ENCODE measurements at regions not wholly inside any gene's neighbourhood (a gene's known extent, or its start where the extent isn't known, plus 50 kb on each side); places are given as distances from the start of the nearest gene placed in this dataset.

- no peak for DNase-seq
Measured at GRCh38 chr4:119696963-119697362, 68.4 kb upstream of the PDE5A start.

DNA sequence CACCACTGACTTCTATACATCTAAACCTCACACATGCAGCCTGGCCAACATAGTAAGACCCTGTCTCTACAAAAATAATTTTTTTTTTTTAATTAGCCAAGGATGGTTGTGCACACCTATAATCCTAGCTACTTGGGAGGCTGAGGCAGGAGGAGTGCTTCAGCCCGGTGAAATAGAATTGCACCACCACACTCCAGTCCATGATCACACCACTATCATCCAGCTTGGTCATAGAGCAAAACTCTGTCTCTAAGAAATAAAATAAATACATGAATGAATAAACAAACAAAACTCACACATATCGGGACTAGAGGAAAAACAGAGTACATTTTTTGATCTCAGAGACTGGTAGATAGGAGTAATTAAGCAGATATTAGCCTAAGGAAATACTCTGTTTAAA is 66.6 kb upstream of the PDE5A start:
- no peak for DNase-seq

- DNase-seq: no peak
Measured at GRCh38 chr4:119693126-119693525, 64.5 kb upstream of the PDE5A start.

- no peak for DNase-seq
Measured at GRCh38 chr4:119692001-119692400, 63.4 kb upstream of the PDE5A start.

GRCh38 chr4:119690871-119691270 is 62.3 kb upstream of the PDE5A start:
- DNase-seq: peak; percentile 7

GRCh38 chr4:119688446-119688845 is 59.8 kb upstream of the PDE5A start:
- no peak for DNase-seq

DNA sequence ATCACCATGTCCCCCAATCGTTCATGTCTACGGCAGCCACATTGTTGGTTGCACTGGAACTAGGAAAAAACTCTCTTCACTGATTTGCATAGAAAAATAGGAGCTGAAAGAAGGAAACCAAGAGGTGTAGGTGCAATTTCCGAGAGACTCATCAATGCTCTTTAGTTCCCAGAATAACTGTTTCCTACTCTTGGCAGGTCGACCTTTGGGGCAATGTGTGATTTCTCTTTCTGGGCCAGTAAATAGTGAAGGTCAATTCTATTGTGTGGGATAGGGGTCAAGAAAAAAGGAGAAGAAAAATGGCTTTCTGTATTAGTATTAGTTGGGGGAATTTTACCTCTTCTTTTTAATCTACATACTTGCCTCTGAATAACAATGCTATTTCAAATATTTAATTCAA is 55.9 kb upstream of the PDE5A start:
- DNase-seq: no peak

GRCh38 chr4:119683518-119683917 is 54.9 kb upstream of the PDE5A start:
- no peak for DNase-seq

GRCh38 chr4:119682099-119682498 is 53.5 kb upstream of the PDE5A start:
- DNase-seq: no peak

- DNase-seq: no peak
Measured at GRCh38 chr4:119679251-119679650, 50.6 kb upstream of the PDE5A start.

GRCh38 chr4:119678761-119679160 is 50.2 kb upstream of the PDE5A start:
- DNase-seq: no peak

All from SHP77 treated with DMSO at 0.1 percent for 48 hours (cell line).